DND-41 (cell line): ENCODE measurements at regions not wholly inside any gene's neighbourhood (a gene's known extent, or its start where the extent isn't known, plus 50 kb on each side); places are given as distances from the start of the nearest gene placed in this dataset.

Source experiments
- ATAC-seq: fragments of 200-7000 bp; cut with Tn5 transposase; 3 replicates; pipeline ENCODE4 v1.9.1; 2021; ENCODE audit warnings: low read depth; ENCODE audit not compliant: insufficient read depth
- DNase-seq: peaks from one replicate; pipeline ENCODE4 v3.0.0-alpha.2; 2020
- H2AFZ ChIP-seq: 2 replicates; pipeline ENCODE4 v1.6.0; 2012; ENCODE audit warnings: low read depth, low read length
- H3K27ac ChIP-seq: 2 replicates; pipeline ENCODE4 v1.5.1; 2012; ENCODE audit warnings: low read length, inconsistent platforms
- H3K27me3 ChIP-seq: fragments of 200-600 bp; sonication (generic); 2 replicates; pipeline ENCODE4 v1.6.0; 2012; ENCODE audit warnings: low read length, mild to moderate bottlenecking, inconsistent platforms; ENCODE audit not compliant: insufficient read depth, poor library complexity
- H3K36me3 ChIP-seq: 2 replicates; pipeline ENCODE4 v1.5.1; 2012; ENCODE audit warnings: low read length, inconsistent platforms; ENCODE audit not compliant: insufficient read depth
- H3K4me1 ChIP-seq: 2 replicates; pipeline ENCODE4 v1.5.1; 2012; ENCODE audit warnings: mild to moderate bottlenecking, low read length; ENCODE audit not compliant: insufficient read depth
- H3K4me2 ChIP-seq: 2 replicates; pipeline ENCODE4 v1.6.0; 2012; ENCODE audit warnings: mild to moderate bottlenecking, moderate library complexity, low read length, inconsistent platforms; ENCODE audit not compliant: insufficient read depth
- H3K4me3 ChIP-seq, 2 experiments: fragments of 200-600 bp in 1 of 2; shearing (Covaris generic) in 1 of 2; 2 replicates each; pipeline ENCODE4 v1.5.1; 2012 to 2016; ENCODE audit warnings: inconsistent platforms in 2 of 2, low read length in 2 of 2, mild to moderate bottlenecking in 2 of 2, low read depth in 1 of 2, moderate library complexity in 1 of 2
- H3K79me2 ChIP-seq: 2 replicates; pipeline ENCODE4 v1.6.0; 2012; ENCODE audit warnings: low read length, inconsistent platforms; ENCODE audit not compliant: insufficient read depth
- H3K9ac ChIP-seq: 2 replicates; pipeline ENCODE4 v1.6.0; 2012; ENCODE audit warnings: low read depth, mild to moderate bottlenecking, inconsistent platforms, low read length, moderate library complexity
- H3K9me3 ChIP-seq: 2 replicates; pipeline ENCODE4 v1.5.1; 2012; ENCODE audit warnings: low read length, moderate library complexity, mild to moderate bottlenecking, inconsistent platforms; ENCODE audit not compliant: insufficient read depth, severe bottlenecking
- H4K20me1 ChIP-seq: 2 replicates; pipeline ENCODE4 v1.6.0; 2012; ENCODE audit warnings: low read length; ENCODE audit not compliant: insufficient read depth
- EZH2 ChIP-seq: IDR thresholded peaks from 3 replicates; pipeline ENCODE4 v1.6.1; 2012; ENCODE audit warnings: borderline replicate concordance, low read depth, mild to moderate bottlenecking, moderate library complexity, low read length, inconsistent platforms; ENCODE audit not compliant: severe bottlenecking
- TF ChIP-seq, protein P1 (sequence below): IDR thresholded peaks from 2 replicates; pipeline ENCODE4 v1.5.1; 2012; ENCODE audit warnings: borderline replicate concordance, low read length, moderate library complexity, mild to moderate bottlenecking; ENCODE audit not compliant: poor library complexity, severe bottlenecking; ENCODE audit errors: extremely low read depth

DNA sequence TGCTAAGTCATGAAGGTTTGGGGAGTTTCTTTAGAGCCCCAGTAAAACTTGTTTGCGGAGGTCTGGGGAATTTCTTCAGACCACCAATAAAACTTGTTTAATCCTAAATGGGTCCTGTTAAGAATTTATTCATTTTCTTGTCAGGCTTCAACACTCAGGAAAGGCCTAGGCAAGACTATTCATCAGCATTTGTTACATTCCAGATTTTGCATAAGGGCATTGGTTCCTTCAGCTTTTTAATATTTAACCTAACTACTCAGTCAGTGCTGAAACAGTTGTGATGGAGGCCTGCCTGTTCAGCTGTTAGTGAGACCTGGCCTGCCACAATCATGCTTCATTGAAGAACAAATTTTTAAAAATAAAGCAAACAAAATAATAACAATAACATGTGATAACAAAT lies 954.2 kb upstream of the SEMA6D start:
- Histone ChIP-seq H2AFZ (no peak overlapping the region), H3K27ac (no peak overlapping the region), H3K36me3 (no peaks in the 10 kb centered on the region), H4K20me1 (no peaks in the 10 kb centered on the region), H3K4me1 (no peaks in the 10 kb centered on the region), H3K79me2 (no peaks in the 10 kb centered on the region), H3K9me3 (no peaks in the 10 kb centered on the region), H3K9ac (no peak overlapping the region), H3K4me2 (no peak overlapping the region), H3K27me3 (no peaks in the 10 kb centered on the region), H3K4me3 (no peak overlapping the region)
- ATAC-seq (no peak), DNase-seq (no peak)
- TF ChIP-seq EZH2, result no peak
- TF ChIP-seq, protein P1, sequence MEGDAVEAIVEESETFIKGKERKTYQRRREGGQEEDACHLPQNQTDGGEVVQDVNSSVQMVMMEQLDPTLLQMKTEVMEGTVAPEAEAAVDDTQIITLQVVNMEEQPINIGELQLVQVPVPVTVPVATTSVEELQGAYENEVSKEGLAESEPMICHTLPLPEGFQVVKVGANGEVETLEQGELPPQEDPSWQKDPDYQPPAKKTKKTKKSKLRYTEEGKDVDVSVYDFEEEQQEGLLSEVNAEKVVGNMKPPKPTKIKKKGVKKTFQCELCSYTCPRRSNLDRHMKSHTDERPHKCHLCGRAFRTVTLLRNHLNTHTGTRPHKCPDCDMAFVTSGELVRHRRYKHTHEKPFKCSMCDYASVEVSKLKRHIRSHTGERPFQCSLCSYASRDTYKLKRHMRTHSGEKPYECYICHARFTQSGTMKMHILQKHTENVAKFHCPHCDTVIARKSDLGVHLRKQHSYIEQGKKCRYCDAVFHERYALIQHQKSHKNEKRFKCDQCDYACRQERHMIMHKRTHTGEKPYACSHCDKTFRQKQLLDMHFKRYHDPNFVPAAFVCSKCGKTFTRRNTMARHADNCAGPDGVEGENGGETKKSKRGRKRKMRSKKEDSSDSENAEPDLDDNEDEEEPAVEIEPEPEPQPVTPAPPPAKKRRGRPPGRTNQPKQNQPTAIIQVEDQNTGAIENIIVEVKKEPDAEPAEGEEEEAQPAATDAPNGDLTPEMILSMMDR, result no peak

DNA sequence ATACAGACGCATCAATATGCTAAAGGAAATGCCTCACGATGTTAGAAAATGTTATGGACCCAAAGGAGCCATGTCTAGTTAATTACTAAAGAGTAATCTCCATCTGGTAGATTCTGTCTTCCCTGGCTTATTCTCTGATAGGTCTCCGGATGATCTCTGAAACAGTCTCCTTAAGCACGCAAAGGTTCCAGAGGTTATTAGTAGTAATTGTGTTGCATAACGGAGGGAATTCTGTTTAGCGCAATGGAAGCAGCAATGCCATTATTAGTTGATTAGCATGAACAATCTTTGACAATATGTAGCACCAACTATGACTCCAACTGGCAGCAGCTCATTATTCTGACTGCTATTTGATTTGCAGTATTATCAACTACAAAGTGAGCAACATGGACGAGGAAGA lies 952.5 kb upstream of the SEMA6D start:
- Histone ChIP-seq H3K9ac (no peak overlapping the region), H3K27me3 (no peaks in the 10 kb centered on the region), H3K27ac (no peak overlapping the region), H3K4me1 (no peaks in the 10 kb centered on the region), H3K4me2 (no peak overlapping the region), H3K79me2 (no peaks in the 10 kb centered on the region), H2AFZ (no peak overlapping the region), H3K4me3 (no peak overlapping the region), H3K9me3 (peaks cover 2% of the 10 kb centered on the region), H4K20me1 (no peaks in the 10 kb centered on the region), H3K36me3 (no peaks in the 10 kb centered on the region)
- TF ChIP-seq, protein P1, result no peak
- TF ChIP-seq EZH2, result no peak
- ATAC-seq, result no peak
- DNase-seq, result no peak

DNA sequence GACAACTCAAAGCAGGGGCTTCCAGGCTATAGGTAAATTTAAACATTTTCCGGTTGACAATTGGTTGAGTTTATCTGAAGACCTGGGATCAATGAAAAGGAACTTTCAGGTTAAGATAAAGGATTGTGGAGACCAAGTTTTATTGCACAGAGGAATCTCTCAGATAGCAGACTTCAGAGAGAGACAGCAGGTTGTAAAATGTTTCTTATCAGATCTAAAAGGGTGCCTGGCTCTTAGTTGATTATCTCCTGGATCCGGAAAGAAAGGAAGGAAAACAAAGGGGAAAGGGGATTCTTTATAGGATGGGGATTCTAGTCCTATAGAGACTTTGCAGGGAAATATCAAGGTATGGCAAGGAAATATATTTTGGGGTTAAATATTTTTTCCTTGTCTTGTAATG lies 951.3 kb upstream of the SEMA6D start:
- no peak overlapping the region for H2AFZ ChIP-seq
- H3K4me2 ChIP-seq, result no peak overlapping the region
- ATAC-seq (no peak), DNase-seq (no peak)
- H3K9me3 ChIP-seq, result peaks cover 2% of the 10 kb centered on the region
- H3K27me3 ChIP-seq, result no peaks in the 10 kb centered on the region
- TF ChIP-seq, protein P1, result no peak
- no peak for TF ChIP-seq EZH2
- no peaks in the 10 kb centered on the region for H4K20me1 ChIP-seq
- H3K9ac ChIP-seq, result no peak overlapping the region
- H3K4me3 ChIP-seq, result no peak overlapping the region
- H3K36me3 ChIP-seq, result no peaks in the 10 kb centered on the region
- H3K4me1 ChIP-seq, result no peaks in the 10 kb centered on the region
- no peak overlapping the region for H3K27ac ChIP-seq
- H3K79me2 ChIP-seq, result no peaks in the 10 kb centered on the region

DNA sequence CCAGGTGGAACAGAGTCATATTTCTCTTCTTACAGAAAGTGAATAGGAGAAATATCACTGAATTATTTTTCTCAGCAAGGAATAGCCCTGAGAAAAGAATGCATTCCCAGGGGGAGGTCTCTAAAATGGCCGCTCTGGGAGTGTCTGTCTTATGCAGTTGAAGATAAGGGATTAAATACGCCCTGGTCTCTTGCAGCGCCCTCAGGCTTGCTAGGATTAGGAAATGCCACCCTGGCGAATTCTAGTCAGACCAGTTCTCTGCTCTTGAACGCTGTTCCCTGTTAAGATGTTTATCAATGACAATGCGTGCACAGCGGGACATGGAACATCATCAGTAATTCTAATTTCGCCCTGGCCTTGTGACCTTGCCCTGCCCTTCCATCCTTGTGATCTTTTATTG lies 949.0 kb upstream of the SEMA6D start:
- no peak for ATAC-seq
- Histone ChIP-seq H4K20me1 (no peaks in the 10 kb centered on the region), H2AFZ (no peak overlapping the region), H3K4me3 (no peak overlapping the region), H3K4me2 (no peak overlapping the region), H3K79me2 (no peaks in the 10 kb centered on the region), H3K36me3 (no peaks in the 10 kb centered on the region), H3K9ac (no peak overlapping the region), H3K27ac (no peak overlapping the region), H3K4me1 (no peaks in the 10 kb centered on the region), H3K27me3 (no peaks in the 10 kb centered on the region), H3K9me3 (peaks cover 2% of the 10 kb centered on the region)
- no peak for TF ChIP-seq EZH2
- TF ChIP-seq, protein P1, result no peak
- peak; percentile 3 for DNase-seq
